GM04503 (cell line): ENCODE measurements at regions not wholly inside any gene's neighbourhood (a gene's known extent, or its start where the extent isn't known, plus 50 kb on each side); places are given as distances from the start of the nearest gene placed in this dataset.
A peak's percentile ranks its signal among the peaks of the same experiment; 100 is the strongest.

Experiments used
- DNase-seq: peaks from one replicate; pipeline ENCODE4 v3.0.0-alpha.2; 2012; ENCODE audit warnings: low read depth

DNA sequence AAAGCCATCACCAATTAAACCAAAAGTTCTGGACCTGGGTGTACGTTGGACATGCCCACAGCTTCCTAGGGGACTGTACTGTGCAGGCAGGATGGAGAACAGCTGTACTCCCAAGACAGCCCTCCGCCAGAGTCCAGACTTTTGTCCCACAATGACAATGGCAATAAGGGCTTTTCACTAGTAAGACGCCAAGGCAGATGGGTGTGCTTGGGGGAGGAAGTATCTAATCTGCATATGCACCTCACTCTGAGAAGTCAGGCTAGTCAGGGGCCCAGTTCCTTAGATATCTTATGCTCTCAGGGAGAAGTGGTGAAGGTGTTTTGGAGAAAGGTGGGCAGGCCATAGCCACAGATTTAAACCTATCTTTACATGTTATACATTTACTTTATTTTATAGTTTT is 85.1 kb upstream of the USP47 start:
- no peak for DNase-seq

DNA sequence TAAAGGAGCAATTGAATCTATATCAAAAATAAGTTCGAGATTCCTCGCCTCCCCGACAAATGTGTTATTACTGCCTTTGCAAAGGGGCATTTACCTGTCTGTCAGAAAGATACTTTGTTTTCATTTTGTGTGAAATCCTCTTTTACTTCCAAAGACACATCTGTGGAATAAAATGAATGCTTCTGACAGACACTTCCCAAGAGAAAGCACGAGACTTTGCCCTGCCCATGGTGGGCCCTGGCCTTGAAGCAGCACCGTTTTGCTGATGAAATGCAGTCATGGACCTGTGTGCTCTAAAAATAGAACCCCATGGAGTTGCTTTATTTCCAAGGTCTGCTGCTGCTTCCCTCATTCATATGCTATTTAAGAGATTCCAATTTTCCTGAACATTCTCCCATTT is 85.9 kb upstream of the USP47 start:
- DNase-seq: no peak

DNA sequence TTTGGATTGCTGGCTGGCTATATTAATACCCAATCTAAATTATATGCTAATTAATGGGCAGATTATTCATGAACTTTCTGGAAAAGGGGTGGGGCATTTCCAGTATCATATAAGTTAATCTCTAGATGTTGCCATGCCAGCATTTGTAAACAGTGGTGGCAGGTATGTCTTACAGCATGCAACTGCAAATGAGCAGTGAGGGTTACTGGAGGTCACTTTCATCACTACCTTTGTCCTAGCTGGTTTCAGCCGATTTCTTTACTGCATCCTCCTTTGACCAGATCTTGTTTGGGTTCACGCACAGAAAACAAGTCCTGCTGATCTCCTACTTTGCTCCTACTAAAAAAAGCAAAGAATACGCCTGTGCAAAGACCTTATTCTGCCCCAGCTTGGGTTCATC is 89.1 kb upstream of the USP47 start:
- no peak for DNase-seq

DNA sequence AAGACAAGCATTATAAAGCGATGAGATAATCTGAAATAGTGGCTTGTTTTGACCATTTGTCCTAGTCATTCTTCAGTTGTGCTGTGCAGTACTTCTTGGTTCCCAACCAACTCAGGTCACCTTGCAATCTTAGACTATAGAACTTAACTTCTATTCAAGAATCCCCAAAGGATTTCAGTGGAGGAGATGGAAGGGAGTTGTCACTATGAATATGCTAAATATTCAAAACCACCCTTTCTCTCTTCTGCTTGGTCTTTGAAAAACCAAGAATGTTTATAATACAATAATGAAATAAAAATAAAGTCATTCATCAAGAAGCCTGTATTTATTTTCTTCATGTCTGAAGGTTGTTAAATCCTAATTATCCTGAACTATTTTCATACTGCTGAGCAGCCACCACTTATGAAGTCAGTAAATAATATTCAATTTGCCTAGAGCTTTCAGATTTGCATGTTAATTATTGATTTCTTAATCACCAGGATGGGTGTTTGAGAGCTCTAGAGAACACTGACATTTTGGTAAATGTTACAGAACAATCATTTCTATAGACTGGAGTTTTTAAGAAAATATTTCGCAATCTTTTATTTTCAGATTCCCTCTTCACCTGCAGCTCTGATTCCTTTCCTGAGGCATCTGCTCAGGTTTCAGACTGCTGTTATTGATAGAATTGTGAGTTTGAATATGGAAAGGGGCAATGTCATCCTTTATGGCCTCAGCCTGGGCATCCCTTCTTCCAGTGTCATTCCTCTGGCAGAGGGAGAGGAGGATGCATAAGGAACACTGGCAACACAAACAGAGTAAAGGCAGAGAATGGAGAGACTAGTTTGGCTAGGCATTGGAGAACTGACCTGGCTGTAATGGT is 91.5 kb upstream of the USP47 start:
- no peak for DNase-seq

DNA sequence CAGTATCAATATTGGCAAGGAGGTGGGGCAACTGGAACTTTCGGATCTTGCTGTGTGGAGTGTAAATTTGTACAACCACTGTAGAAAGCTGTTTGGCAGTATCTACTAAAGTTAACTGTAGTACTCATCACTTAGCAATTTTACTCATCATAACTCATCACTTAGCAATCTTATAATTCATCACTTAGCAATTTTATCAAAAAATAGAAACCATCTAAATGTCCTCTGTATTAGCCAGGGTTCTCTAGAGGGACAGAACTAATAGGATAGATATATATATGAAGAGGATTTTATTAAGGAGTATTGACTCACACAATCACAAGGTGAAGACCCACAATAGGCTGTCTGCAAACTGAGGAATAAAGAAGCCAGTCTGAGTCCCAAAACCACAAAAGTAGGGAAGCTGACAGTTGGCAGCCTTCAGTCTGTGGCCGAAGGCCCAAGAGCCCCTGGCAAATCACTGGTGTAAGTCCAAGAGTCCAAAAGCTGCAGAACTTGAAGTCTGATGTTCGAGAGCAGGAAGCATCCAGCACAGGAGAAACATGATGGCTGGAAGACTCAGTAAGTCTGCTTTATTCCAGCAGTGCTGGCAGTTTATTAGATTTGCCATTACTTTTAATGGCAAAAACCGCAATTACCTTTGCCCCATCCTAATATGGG is 92.9 kb upstream of the USP47 start:
- peak; percentile 2 for DNase-seq

DNA sequence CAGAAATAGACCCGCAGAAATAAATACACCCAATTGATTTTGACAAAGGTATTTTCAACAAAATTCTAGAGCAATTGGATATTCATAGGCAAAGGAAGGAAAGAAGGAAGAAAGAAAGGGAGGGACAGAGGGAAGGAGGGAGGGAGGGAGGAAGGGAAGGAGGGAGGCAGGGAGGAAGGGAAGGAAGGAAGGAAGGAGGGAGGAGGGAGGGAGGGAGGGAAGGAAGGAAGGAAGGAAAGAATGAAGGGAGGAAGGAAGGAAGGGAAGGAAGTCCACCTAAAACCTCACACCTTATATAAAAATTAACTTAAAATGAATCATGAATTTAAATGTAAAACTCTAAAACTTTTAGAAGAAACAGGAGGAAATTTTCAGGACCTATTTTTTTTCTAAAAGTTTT is 94.2 kb upstream of the USP47 start:
- DNase-seq: no peak

DNA sequence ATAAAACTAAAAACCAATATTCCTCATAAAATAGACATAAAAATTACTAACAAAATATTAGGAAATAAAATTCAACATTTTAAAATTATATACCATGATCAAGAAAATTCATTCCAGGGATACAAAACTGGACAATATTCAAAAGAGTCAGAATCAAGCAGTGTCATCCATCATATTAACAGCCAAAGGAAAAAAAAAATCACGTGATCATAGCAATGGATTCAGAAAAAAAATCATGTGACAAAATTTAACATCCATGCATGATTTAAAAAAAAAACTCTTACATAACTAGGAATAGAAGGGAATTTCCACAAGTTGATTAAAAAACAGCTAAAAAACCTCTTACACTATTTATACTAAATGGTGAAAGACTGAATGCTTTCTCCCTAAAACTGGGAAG is 95.3 kb upstream of the USP47 start:
- DNase-seq: no peak

DNA sequence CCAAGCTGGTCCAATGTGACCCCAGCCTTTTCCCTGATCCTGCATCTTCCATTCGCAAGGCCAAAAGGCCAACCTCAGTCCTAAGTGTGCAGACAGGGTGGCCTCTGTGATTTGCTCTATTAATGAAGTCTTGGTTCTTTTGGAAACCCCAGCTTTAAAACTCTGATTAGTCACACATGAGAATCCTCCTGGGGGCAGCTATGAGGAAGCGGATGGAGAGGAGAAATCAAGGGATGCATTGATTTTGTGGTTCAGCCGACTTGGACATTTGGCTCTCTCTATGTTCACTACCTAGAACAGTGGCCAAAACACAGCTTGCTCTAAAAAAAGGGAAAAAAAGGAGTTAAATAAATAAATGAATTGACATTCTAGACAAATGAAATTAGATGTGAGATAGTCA is 98.6 kb upstream of the USP47 start:
- no peak for DNase-seq

DNA sequence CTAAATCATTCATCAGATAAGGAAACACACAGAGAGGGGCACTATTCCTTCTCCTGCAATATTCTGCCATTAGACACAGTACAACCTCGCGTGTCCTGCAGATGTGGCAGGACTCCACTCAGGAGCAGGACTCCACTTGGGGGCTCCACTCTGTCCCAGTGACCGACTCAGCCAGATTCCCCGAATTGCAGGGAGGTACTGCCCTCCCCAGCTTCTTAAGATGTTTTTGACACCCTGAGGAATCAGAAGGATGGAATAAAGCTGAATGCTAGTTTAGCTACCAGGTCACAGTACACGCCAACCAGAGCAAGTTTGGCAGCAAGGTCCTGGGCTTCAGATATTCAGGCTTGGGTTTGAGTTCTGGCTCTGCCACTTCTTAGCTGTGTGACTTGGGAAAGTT is 99.3 kb upstream of the USP47 start:
- no peak for DNase-seq

DNA sequence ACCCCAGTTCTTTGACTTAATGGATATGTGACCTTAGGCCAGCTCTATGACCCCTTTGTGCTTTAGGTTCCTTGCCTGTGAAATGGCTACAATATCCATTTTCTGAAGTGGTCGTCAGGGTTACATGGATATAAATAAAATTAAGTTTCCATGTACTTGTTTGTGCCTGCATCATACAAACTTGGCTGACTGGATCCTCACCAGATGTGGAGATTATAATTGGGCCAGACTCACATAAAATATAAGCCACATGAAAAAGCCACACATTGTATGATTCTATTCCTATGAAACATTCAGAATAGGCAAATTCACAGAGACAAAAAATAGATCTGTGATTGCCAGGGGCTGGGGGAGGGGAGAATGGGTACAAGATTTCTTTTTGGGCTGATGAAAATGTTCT is 100.9 kb upstream of the USP47 start:
- no peak for DNase-seq

DNA sequence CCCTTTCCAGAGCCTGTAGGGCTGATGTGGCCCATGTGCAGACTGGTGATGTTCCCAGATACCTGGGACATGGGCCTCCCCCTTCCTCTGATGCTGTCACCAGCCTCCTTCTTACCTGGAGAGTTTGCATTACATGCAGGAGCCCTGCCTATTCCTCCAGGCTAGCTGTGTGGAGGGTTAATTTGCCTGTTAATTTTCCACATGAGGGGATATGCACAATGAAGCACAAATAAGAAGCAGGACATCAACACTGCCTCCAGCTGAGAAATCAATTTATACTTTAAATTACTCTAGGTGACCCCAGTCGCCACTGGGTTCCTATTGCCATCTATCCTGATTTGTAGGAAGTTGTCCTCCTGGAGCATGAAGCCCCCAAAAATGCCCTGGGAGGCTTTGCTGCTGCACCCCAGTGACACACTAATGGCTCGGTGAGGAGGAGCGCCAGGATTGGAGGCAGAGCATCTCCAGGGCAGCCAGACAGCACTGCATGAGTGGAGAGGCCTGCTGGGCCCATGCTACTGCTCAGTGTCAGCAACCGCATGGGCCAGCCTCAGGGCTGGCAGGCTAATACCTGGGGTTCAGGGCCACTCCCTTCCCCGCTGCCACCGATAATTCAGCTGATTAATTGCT is 101.6 kb upstream of the USP47 start:
- no peak for DNase-seq

DNA sequence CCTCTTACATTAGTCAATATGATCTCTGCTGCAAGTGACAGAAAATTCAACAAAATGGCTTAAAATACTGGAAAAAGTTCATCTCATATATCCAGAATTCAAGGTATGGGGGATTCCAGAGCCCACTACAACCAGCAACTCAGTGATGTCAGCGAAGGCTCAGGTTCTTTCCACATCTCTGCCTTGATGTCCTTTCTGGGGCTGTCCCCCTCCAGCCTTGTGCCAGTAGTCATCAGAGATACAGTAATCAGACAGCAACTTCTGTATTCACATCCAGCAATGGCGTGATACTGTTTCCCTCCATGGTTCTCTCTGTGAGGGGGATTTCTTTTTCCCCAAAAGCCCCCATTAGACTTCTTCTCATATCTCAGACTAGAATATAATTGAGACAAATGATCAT is 103.4 kb upstream of the USP47 start:
- DNase-seq: no peak

DNA sequence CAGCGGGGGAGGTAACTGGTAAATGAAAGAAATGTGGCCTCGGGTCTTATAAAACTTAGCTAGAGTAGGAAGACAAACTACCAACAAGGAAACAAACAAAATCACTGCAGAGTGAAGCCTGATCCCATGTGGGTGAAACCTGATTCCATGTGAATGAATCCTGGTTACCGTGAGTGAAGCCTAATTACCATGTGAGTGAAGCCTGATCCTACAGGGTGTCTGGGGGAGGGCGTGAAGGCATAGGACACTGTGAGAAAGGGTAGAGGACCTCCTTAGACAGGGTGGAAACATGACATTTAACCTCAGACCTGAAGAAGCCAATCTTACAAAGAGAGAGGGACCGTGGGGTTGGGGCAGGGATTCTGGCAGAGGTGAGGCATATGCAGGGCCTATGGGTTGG is 106.2 kb upstream of the USP47 start:
- no peak for DNase-seq

DNA sequence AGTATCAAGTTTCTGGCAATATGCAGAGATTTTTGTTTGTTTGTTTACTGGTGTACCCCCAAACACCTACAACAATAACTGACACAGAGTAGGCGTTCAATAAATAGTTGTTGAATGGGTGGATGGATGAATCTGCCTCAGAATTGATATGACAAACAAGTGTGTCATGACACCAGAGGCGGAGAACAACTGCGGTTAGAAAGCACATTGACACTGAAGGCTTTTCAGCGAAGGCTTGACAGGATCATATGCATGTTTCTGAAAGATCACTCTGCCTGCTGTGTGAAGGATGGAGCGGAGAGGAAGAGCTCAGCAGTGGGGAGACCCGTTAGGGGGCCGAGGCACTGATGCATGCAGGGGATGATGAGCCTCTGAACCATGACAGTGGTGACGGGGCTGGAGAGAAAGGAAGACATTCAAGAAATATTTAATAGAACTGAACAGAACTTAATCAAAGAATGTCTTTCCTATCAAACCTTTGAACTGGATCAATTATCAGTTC is 108.5 kb upstream of the USP47 start:
- no peak for DNase-seq

DNA sequence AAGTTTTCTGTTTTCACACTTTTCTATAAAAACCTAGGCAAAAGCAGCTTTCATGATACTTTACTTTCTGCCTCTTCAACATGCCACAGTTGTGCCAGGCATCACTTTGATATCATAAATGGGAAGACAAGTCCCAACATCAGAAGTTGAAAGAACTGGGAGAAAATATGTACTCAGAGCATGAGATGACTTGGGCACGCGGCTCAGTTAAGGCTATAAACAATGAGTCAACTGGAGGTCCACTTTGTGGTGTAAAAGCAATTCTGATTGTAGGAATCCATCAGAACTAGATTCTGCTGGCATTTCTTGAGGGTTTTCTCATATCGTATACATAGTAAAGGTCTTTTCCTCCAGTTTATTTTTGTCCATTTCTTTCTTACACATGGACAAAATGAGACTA is 109.7 kb upstream of the USP47 start:
- DNase-seq: no peak

DNA sequence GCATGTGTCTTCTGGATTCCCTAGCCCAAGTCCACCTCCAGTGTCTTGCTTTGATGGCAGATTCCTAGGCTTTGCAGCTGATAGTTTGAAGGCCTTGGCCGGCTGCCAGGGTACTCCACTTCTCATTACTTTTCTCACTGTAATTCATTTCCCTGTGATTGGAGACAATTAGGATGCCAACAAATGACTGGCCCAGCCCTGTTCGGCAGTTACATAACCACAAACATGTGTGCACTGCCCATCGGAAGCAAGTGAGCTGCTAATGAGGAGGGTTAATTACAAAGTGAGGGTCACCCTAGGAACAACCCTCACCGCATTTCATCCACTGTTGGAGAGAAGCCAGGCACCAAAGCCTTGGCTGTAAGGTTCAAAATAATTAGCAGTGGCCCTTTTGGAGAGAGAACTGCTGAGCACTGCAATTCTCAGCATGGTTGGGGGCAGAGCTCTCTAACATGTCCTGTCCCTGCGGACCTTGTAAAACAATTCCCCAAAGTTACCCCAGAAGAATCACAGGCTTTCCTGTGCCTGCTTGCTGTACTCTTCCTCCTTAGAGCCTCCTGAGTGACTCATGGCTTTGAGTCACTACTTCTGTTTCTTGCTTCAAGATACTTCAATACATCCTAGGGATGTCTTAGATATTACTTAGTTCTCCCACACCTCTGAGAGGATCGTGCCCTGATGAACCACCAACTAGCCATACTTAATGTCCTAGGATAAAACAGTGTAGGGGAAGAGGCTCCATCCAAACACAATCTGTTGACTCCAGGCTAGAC is 109.7 kb upstream of the GALNT18 start:
- DNase-seq: peak; percentile 21

DNA sequence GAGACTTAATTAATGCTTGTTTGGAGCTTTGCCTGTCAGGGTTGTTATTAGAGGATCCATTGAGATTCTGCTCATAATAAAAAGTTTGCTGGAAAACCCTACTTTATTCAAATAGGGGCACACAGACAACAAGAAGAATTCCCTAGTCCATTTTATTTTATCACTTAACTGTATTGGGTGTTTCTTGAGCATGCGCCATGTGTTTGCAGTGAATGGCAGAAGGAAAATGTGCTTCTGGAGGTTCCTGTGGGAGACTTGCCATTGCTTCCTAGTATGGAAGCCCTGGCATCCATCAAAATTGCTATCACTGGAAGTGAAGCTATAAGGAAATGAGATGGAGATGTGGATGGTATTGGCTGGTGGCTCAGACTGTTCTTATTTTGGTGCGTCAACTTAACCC is 106.6 kb upstream of the GALNT18 start:
- no peak for DNase-seq

DNA sequence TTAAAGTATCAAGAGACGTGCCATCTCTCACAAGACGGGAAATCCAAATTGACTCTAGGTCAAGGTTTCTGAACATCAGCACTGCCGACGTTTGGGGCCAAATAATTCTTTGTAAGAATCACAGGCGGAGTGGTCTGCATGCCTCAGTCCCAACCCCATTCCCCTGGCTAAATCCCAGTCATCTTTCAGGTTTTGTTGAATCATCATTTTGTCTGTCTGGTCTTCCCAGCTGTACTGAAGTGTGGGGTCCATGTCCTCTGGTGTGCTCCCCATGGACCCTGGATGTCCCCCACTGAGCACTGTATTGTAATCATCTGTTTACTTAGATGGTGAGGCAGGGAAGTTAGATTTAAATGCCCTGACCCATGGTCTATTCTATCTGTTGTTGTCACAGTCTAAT is 103.6 kb upstream of the GALNT18 start:
- DNase-seq: no peak

DNA sequence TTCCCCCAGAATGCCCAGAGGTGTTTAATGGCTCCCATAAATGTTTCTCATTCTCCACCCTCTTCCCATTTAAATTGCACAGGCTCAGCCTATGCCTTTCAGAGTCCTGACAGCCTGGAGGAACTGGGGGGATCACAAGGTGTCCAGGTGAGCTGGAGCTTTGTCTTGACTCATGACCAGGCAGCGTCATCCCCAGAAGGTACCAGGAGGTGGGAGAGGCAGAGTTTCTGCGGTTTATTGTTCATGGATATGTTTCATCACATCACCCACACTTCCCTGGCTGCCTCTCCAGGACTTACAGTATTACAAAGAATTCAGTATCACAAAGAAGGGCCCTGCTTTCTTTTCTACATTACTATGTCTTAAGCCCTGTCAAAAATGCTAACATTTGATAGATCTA is 103.2 kb upstream of the GALNT18 start:
- DNase-seq: no peak

DNA sequence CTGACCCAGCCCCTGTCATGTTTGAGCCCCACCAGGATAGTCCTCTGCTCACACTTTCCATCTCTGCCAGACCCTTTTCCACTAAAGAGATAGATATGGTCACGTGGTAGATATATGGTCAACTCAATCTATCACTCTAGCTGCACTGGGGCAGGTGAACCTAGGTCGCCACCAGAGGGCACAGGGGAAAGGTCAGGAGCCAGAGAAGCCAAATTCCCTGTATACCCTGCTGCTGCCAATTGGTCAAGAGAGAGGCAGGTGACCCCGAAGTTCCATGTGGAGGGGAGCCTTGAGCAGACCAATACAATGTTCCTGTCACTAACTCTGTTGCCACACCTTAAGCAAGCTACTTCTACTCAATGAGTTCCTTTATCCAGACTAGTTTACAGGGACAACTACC is 101.1 kb upstream of the GALNT18 start:
- no peak for DNase-seq

DNA sequence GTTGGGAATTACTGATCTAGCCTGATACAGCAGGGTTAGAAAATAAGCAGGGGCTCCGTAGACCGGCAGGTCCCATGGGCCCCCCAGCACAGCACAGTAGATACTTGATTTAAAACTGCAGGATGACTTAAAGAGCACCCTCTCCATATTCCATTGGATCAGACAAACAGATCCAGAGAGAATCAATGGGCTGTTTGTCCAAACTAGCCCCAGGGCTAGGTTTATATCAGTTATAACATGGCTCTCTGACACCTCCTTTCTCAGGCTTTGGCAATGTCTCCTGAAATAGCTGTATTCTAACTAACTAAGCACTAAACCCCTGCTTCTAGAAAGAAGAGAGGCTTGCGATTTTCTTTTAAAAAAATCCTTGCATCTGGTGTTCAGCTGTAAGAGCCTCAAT is 100.4 kb upstream of the GALNT18 start:
- DNase-seq: no peak

DNA sequence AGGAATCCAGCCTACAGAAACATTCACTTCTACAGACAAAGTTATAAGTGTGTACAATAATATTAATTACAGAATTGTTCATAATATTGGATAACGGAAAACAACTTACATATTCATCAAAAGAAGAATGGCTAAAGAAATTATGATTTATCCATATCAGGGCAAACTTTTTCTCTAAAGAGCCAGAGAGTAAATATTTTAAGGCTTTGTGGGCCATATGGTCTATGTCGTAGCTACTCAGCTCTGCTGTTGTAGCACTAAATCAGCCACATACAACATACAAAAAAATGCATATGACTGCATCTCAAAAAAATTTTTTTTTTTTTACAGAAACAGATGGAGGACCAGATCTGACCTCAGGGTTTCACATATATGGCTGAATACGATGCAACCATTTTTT is 96.7 kb upstream of the GALNT18 start:
- DNase-seq: no peak
